ENCODE measurements at regions not wholly inside any gene's neighbourhood (a gene's known extent, or its start where the extent isn't known, plus 50 kb on each side); places are given as distances from the start of the nearest gene placed in this dataset.
"Not testable (repeated sequence)": the region's sequence is repeated elsewhere in the genome, so short reads cannot be mapped to it uniquely, and the experiment has no call there.

GRCh38 chr7:97234494-97234893 is 117.0 kb downstream of the SDHAF3 start:
- not testable (repeated sequence) for DNase-seq

- TF ChIP-seq POLR2A (IDR thresholded peaks at IDR 0.05; ENCODE audit: low read length), result no peak
- no peak for TF ChIP-seq GATA1 (IDR thresholded peaks at IDR 0.05; ENCODE audit: low read depth, low read length)
- DNase-seq, result no peak
Measured at GRCh38 chr7:97246317-97246716, 128.8 kb downstream of the SDHAF3 start.

DNA sequence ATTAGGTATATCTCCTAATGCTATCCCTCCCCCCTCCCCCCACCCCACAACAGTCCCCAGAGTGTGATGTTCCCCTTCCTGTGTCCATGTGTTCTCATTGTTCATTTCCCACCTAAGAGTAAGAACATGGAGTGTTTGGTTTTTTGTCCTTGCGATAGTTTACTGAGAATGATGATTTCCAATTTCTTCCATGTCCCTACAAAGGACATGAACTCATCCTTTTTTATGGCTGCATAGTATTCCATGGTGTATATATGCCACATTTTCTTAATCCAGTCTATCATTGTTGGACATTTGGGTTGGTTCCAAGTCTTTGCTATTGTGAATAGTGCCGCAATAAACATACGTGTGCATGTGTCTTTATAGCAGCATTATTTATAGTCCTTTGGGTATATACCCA is 140.7 kb downstream of the SDHAF3 start:
- not testable (repeated sequence) for DNase-seq

DNA sequence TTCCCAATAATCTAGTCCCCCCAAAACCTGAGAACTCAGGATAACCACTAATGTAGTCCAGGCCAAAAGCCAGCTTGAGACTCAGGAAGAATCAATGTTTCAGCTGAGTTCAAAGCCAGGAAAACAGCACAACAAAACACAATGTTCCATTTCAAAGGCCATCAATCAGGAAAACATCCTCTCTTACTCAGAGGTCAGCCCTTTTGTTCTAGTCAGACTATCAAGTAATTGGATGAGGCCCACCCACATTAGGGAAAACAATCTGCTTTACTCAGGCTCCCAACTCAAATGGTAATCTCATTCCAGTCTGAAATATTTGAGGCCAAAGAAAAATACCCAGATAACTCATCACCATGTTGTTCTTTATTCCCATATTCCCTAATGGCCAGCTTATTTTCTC is 152.2 kb downstream of the SDHAF3 start:
- TF ChIP-seq GATA1 (IDR thresholded peaks at IDR 0.05; ENCODE audit: low read depth, low read length) (no peak), POLR2A (IDR thresholded peaks at IDR 0.05; ENCODE audit: low read length) (no peak)
- DNase-seq, result no peak

DNA sequence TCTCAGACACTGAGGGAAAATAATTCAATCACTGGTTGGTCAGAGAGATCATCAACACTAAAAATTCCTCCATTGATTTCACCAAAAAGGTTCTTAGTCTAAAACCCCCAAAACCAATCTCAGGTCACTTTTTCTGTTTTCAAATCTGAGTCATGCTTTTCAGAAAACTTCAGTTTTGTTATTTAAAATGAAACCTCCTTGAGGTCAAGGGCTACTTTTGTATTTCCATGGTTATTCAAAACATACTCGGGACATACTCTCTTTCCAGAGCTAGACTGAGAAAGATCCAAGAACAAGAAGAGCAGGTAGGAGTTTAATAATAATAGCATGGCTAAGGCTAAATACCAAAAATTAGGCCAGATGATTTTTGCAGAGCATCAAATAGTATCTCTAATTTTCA is 152.8 kb downstream of the SDHAF3 start:
- TF ChIP-seq POLR2A (IDR thresholded peaks at IDR 0.05; ENCODE audit: low read length), result no peak
- no peak for TF ChIP-seq GATA1 (IDR thresholded peaks at IDR 0.05; ENCODE audit: low read depth, low read length)
- no peak for DNase-seq

DNA sequence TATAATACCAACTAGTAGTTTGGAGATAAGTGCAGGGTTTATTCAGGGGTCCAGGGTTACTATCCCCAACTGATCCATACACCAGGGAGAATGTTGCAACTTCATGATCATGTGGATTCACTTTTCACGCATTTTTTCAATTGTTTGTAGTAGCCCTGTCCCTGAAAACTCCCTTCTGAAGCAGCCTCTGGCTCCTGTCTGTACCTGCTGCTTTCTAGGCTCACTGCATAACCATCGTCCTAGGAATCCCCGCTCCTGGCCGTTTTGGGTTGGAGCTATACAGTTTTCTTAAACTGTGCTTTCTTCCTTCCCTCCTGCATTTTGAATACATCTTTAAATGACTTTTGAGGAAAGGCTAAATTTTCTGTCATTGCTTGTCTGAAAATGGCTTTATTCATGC is 154.1 kb downstream of the SDHAF3 start:
- no peak for DNase-seq
- TF ChIP-seq POLR2A (IDR thresholded peaks at IDR 0.05; ENCODE audit: low read length) (no peak), GATA1 (IDR thresholded peaks at IDR 0.05; ENCODE audit: low read depth, low read length) (no peak)

GRCh38 chr7:97272237-97272975 is 154.9 kb downstream of the SDHAF3 start:
- no peak for DNase-seq
- TF ChIP-seq POLR2A (IDR thresholded peaks at IDR 0.05; ENCODE audit: low read length) (no peak), GATA1 (IDR thresholded peaks at IDR 0.05; ENCODE audit: low read depth, low read length) (no peak)

- DNase-seq, result no peak
- TF ChIP-seq GATA1 (IDR thresholded peaks at IDR 0.05; ENCODE audit: low read depth, low read length) (no peak), POLR2A (IDR thresholded peaks at IDR 0.05; ENCODE audit: low read length) (no peak)
Measured at GRCh38 chr7:97275475-97275874, 158.0 kb downstream of the SDHAF3 start.

DNA sequence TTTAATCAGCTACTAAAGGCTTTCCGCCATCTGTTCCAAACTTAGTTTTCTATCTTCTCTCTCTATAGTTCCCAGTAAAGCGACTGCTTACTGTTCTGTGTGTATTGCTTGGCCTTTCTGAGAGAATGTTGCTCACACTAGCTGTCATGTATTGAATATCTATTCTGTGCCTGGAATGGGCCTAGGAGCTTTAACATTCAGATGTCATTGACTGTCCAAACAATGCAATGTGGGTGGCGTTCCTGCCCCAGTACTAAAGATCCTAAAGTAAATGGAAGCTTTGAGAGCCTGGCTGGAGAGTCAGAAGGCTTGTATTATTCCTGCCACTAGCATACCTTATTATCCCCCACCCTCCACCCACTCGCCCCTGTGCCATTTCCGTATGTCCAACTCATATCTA is 163.5 kb downstream of the SDHAF3 start:
- TF ChIP-seq POLR2A (IDR thresholded peaks at IDR 0.05; ENCODE audit: low read length) (no peak), GATA1 (IDR thresholded peaks at IDR 0.05; ENCODE audit: low read depth, low read length) (no peak)
- no peak for DNase-seq

- DNase-seq, result no peak
- no peak for TF ChIP-seq GATA1 (IDR thresholded peaks at IDR 0.05; ENCODE audit: low read depth, low read length)
- no peak for TF ChIP-seq POLR2A (IDR thresholded peaks at IDR 0.05; ENCODE audit: low read length)
Measured at GRCh38 chr7:97285348-97285747, 167.8 kb downstream of the SDHAF3 start.

- DNase-seq, result no peak
- no peak for TF ChIP-seq POLR2A (IDR thresholded peaks at IDR 0.05; ENCODE audit: low read length)
- no peak for TF ChIP-seq GATA1 (IDR thresholded peaks at IDR 0.05; ENCODE audit: low read depth, low read length)
Measured at GRCh38 chr7:97293031-97293430, 175.5 kb downstream of the SDHAF3 start.

DNA sequence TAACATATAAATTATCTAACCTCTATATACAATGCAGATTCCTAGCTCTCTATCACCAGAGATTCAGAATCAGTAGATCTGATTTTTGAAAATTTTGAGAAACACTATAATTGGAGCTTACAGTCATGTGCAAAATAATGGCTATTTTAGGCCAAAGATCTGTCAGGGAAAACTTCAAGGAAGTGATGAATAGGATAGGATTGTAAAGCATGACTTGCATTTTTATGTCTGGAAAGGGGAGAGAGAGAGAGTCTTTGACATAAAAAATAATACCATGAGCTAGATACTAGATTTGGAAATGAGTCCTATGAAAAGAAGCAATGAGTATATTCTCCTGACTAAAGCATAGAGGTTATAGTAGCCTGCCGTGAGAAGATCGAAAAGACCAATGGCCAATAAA is 181.1 kb downstream of the SDHAF3 start:
- DNase-seq, result no peak
- TF ChIP-seq GATA1 (IDR thresholded peaks at IDR 0.05; ENCODE audit: low read depth, low read length) (no peak), POLR2A (IDR thresholded peaks at IDR 0.05; ENCODE audit: low read length) (no peak)

GRCh38 chr7:97305589-97305988 is 188.1 kb downstream of the SDHAF3 start:
- DNase-seq, result no peak
- TF ChIP-seq GATA1 (IDR thresholded peaks at IDR 0.05; ENCODE audit: low read depth, low read length) (no peak), POLR2A (IDR thresholded peaks at IDR 0.05; ENCODE audit: low read length) (no peak)

DNA sequence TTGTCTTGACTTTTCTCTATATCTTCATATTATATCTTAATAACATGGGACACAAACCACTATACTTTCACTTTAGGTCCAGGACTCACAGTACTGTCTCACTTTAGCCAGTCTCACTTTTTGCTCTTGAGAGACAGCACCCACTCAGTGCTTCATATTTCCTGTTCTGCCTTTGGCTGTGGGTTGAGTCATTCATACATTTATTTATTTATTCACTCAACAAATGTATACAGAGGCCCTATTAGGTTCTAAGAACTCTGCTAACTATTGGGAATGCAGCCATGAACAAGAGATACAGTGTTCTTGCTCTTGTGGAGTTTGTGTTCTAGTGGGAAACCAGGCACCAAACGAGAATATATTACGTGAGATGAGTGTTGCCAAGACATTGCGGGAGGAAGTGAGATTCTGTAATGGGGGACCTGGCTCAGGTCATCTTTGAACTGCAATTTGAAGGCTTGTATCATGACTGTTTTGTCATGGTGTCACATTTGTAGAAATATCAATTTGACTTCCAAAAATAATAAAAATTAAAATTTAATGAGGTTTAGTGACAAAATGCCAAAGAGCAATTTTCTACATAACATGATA is 190.1 kb downstream of the SDHAF3 start:
- TF ChIP-seq GATA1 (IDR thresholded peaks at IDR 0.05; ENCODE audit: low read depth, low read length), result no peak
- TF ChIP-seq POLR2A (IDR thresholded peaks at IDR 0.05; ENCODE audit: low read length), result no peak
- no peak for DNase-seq

GRCh38 chr7:97313900-97314299 is 196.4 kb downstream of the SDHAF3 start:
- no peak for DNase-seq
- TF ChIP-seq GATA1 (IDR thresholded peaks at IDR 0.05; ENCODE audit: low read depth, low read length) (no peak), POLR2A (IDR thresholded peaks at IDR 0.05; ENCODE audit: low read length) (no peak)
